HAP-1 (cell line): ENCODE measurements at regions not wholly inside any gene's neighbourhood (a gene's known extent, or its start where the extent isn't known, plus 50 kb on each side); places are given as distances from the start of the nearest gene placed in this dataset.
"Not testable (repeated sequence)": the region's sequence is repeated elsewhere in the genome, so short reads cannot be mapped to it uniquely, and the experiment has no call there.

Experiments
- DNase-seq, 2 experiments: peaks; one replicate each; pipeline ENCODE4 v3.0.0-alpha.2; 2016 to 2020; ENCODE audit warnings: low spot score in 2 of 2
- H3K27me3 ChIP-seq: fragments of 250-450 bp; sonication (Bioruptor Pico); 2 replicates; pipeline ENCODE4 v1.5.1; 2020; ENCODE audit warnings: low read depth, mild to moderate bottlenecking, moderate library complexity
- H3K36me3 ChIP-seq: fragments of 250-450 bp; sonication (Bioruptor Pico); replicated peaks from 2 replicates; pipeline ENCODE4 v1.5.1; 2020; ENCODE audit warnings: mild to moderate bottlenecking
- H3K4me1 ChIP-seq: fragments of 250-450 bp; sonication (Bioruptor Pico); 2 replicates; pipeline ENCODE4 v1.5.1; 2020; ENCODE audit warnings: mild to moderate bottlenecking
- H3K4me3 ChIP-seq: fragments of 250-450 bp; sonication (Bioruptor Pico); 2 replicates; pipeline ENCODE4 v1.5.1; 2020; ENCODE audit warnings: mild to moderate bottlenecking, moderate library complexity
- H3K9me3 ChIP-seq: fragments of 250-450 bp; sonication (Bioruptor Pico); 2 replicates; pipeline ENCODE4 v1.5.1; 2020; ENCODE audit warnings: mild to moderate bottlenecking, moderate library complexity
- in situ Hi-C: fragments of 300-500 bp; cut with MboI; formaldehyde crosslinking; loops from 3 replicates; pipeline ENCODE4 v1.14.3; 2020; ENCODE audit warnings: low sequenced_read_pairs, inconsistent platforms, mixed read lengths

GRCh38 chr16:5282152-5282551 is 184.6 kb upstream of the EEF2KMT start:
- H3K4me3 ChIP-seq, in situ Hi-C loops, H3K36me3 ChIP-seq: not testable (repeated sequence)

GRCh38 chr16:5257462-5257861 is 159.9 kb upstream of the EEF2KMT start:
- in situ Hi-C loops, result no loop called here
- no peaks in the 10 kb centered on the region for H3K9me3 ChIP-seq
- no peak overlapping the region for H3K4me3 ChIP-seq
- H3K36me3 ChIP-seq, result no peaks in the 10 kb centered on the region
- H3K27me3 ChIP-seq, result no peaks in the 10 kb centered on the region
- no peaks in the 10 kb centered on the region for H3K4me1 ChIP-seq
- no peak for DNase-seq

More at GRCh38 chr16:5282152-5282551, 184.6 kb upstream of the EEF2KMT start:
- H3K9me3 ChIP-seq, DNase-seq, H3K4me1 ChIP-seq, H3K27me3 ChIP-seq: not testable (repeated sequence)

- in situ Hi-C loops, result no loop called here
- Histone ChIP-seq H3K4me1 (no peaks in the 10 kb centered on the region), H3K36me3 (no peaks in the 10 kb centered on the region), H3K27me3 (no peaks in the 10 kb centered on the region), H3K4me3 (no peak overlapping the region), H3K9me3 (no peaks in the 10 kb centered on the region)
- no peak for DNase-seq
Measured at GRCh38 chr16:5252791-5253190, 155.2 kb upstream of the EEF2KMT start.

GRCh38 chr16:5247403-5247802 is 149.8 kb upstream of the EEF2KMT start:
- H3K36me3 ChIP-seq, H3K9me3 ChIP-seq, DNase-seq, H3K4me3 ChIP-seq, H3K4me1 ChIP-seq, H3K27me3 ChIP-seq: not testable (repeated sequence)
- in situ Hi-C loops, result loop anchor here (25.0 kb wide), 2 partner anchors 365 to 1390 kb away; no protein-coding TSS in a partner anchor

GRCh38 chr16:5240278-5240626 is 142.7 kb upstream of the EEF2KMT start:
- not testable (repeated sequence) for H3K4me3 ChIP-seq, H3K4me1 ChIP-seq, H3K9me3 ChIP-seq, H3K36me3 ChIP-seq, DNase-seq, H3K27me3 ChIP-seq
- in situ Hi-C loops, result loop anchor here (25.0 kb wide), 2 partner anchors 372 to 1397 kb away; no protein-coding TSS in a partner anchor

GRCh38 chr16:5239472-5240277 is 142.1 kb upstream of the EEF2KMT start:
- not testable (repeated sequence) for H3K36me3 ChIP-seq, H3K4me1 ChIP-seq, H3K4me3 ChIP-seq, H3K9me3 ChIP-seq, H3K27me3 ChIP-seq
- peak in 1 of 2 experiments; percentile 66 for DNase-seq
- in situ Hi-C loops, result loop anchor here (25.0 kb wide), 2 partner anchors 373 to 1398 kb away; no protein-coding TSS in a partner anchor

- Histone ChIP-seq H3K4me1 (no peaks in the 10 kb centered on the region), H3K9me3 (no peaks in the 10 kb centered on the region), H3K27me3 (no peaks in the 10 kb centered on the region), H3K4me3 (no peak overlapping the region), H3K36me3 (no peaks in the 10 kb centered on the region)
- in situ Hi-C loops, result loop anchor here (25.0 kb wide), 2 partner anchors 377 to 1402 kb away; no protein-coding TSS in a partner anchor
- no peak for DNase-seq
Measured at GRCh38 chr16:5235119-5235518, 137.5 kb upstream of the EEF2KMT start.

- Histone ChIP-seq H3K36me3 (no peaks in the 10 kb centered on the region), H3K27me3 (no peaks in the 10 kb centered on the region), H3K9me3 (no peaks in the 10 kb centered on the region), H3K4me3 (no peak overlapping the region), H3K4me1 (no peaks in the 10 kb centered on the region)
- in situ Hi-C loops, result loop anchor here (25.0 kb wide), 2 partner anchors 378 to 1403 kb away; no protein-coding TSS in a partner anchor
- no peak for DNase-seq
Measured at GRCh38 chr16:5234295-5235050, 136.9 kb upstream of the EEF2KMT start.

GRCh38 chr16:5231246-5231759 is 133.7 kb upstream of the EEF2KMT start:
- Histone ChIP-seq H3K27me3 (no peaks in the 10 kb centered on the region), H3K4me3 (no peak overlapping the region), H3K36me3 (no peaks in the 10 kb centered on the region), H3K9me3 (no peaks in the 10 kb centered on the region), H3K4me1 (no peaks in the 10 kb centered on the region)
- no peak for DNase-seq
- in situ Hi-C loops, result loop anchor here (25.0 kb wide), 2 partner anchors 381 to 1406 kb away; no protein-coding TSS in a partner anchor

GRCh38 chr16:5228369-5228768 is 130.8 kb upstream of the EEF2KMT start:
- in situ Hi-C loops, result loop anchor here (25.0 kb wide), 2 partner anchors 384 to 1409 kb away; no protein-coding TSS in a partner anchor
- H3K4me3 ChIP-seq, result no peak overlapping the region
- H3K36me3 ChIP-seq, result no peaks in the 10 kb centered on the region
- H3K27me3 ChIP-seq, result no peaks in the 10 kb centered on the region
- no peaks in the 10 kb centered on the region for H3K4me1 ChIP-seq
- no peaks in the 10 kb centered on the region for H3K9me3 ChIP-seq
- DNase-seq, result no peak

GRCh38 chr16:5225931-5226655 is 128.5 kb upstream of the EEF2KMT start:
- Histone ChIP-seq H3K4me1 (no peaks in the 10 kb centered on the region), H3K36me3 (no peaks in the 10 kb centered on the region), H3K27me3 (no peaks in the 10 kb centered on the region), H3K4me3 (no peak overlapping the region), H3K9me3 (no peaks in the 10 kb centered on the region)
- in situ Hi-C loops, result loop anchor here (25.0 kb wide), 2 partner anchors 386 to 1411 kb away; no protein-coding TSS in a partner anchor
- no peak for DNase-seq

GRCh38 chr16:5222761-5223160 is 125.2 kb upstream of the EEF2KMT start:
- no peak for DNase-seq
- in situ Hi-C loops, result no loop called here
- Histone ChIP-seq H3K27me3 (no peaks in the 10 kb centered on the region), H3K36me3 (no peaks in the 10 kb centered on the region), H3K4me1 (no peaks in the 10 kb centered on the region), H3K9me3 (no peaks in the 10 kb centered on the region), H3K4me3 (no peak overlapping the region)

- H3K4me3 ChIP-seq, in situ Hi-C loops, H3K27me3 ChIP-seq, H3K4me1 ChIP-seq, H3K9me3 ChIP-seq, DNase-seq, H3K36me3 ChIP-seq: not testable (repeated sequence)
Measured at GRCh38 chr16:5221831-5222230, 124.2 kb upstream of the EEF2KMT start.
